Spleen (tissue), 11 donors: ENCODE measurements at regions not wholly inside any gene's neighbourhood (a gene's known extent, or its start where the extent isn't known, plus 50 kb on each side); places are given as distances from the start of the nearest gene placed in this dataset.
A peak's percentile ranks its signal among the peaks of the same experiment; 100 is the strongest.
"Not testable (repeated sequence)": the region's sequence is repeated elsewhere in the genome, so short reads cannot be mapped to it uniquely, and the experiment has no call there.

Experiments
- DNase-seq: peaks from one replicate; pipeline ENCODE4 v3.0.0-alpha.2; 2020
- H3K27ac ChIP-seq, 8 donors: fragments of 200-600 bp; sonication (generic) in 7 of 8; 1 replicate in 4 of 8; 2 replicates in 4 of 8; pipeline versions ENCODE4 v1.5.0 to v1.8.0; 2016 to 2021; ENCODE audit warnings: inconsistent platforms in 4 of 8, mild to moderate bottlenecking in 4 of 8, moderate library complexity in 1 of 8
- H3K27me3 ChIP-seq, 7 donors: fragments of 200-600 bp; sonication (generic) in 6 of 7; replicated peaks in 1 of 7; 1 replicate in 4 of 7; 2 replicates in 3 of 7; pipeline versions ENCODE4 v1.5.0 to v1.8.0; 2016 to 2021; ENCODE audit warnings: inconsistent platforms in 3 of 7, mild to moderate bottlenecking in 1 of 7
- H3K36me3 ChIP-seq, 6 donors: fragments of 200-600 bp; sonication (generic) in 5 of 6; 1 replicate in 4 of 6; 2 replicates in 2 of 6; pipeline versions ENCODE4 v1.5.0 to v1.8.0; 2016 to 2021; ENCODE audit warnings: inconsistent platforms in 2 of 6
- H3K4me1 ChIP-seq, 6 donors: fragments of 200-600 bp; sonication (generic) in 5 of 6; 1 replicate in 3 of 6; 2 replicates in 3 of 6; pipeline versions ENCODE4 v1.5.0 to v1.8.0; 2016 to 2021; ENCODE audit warnings: inconsistent platforms in 3 of 6
- H3K4me3 ChIP-seq, 8 donors: fragments of 200-600 bp; sonication (generic) in 7 of 8; 1 replicate in 4 of 8; 2 replicates in 4 of 8; pipeline versions ENCODE4 v1.5.0 to v1.8.0; 2016 to 2021; ENCODE audit warnings: inconsistent platforms in 4 of 8, mild to moderate bottlenecking in 4 of 8, moderate library complexity in 2 of 8
- H3K9me3 ChIP-seq, 8 donors: fragments of 200-600 bp; sonication (generic) in 7 of 8; 1 replicate in 4 of 8; 2 replicates in 4 of 8; pipeline versions ENCODE4 v1.5.0 to v1.8.0; 2016 to 2021; ENCODE audit warnings: inconsistent platforms in 4 of 8
- POLR2A ChIP-seq, 3 donors: fragments of 450-650 bp; IDR thresholded peaks; one replicate each; pipeline ENCODE4 v1.5.1; 2017; ENCODE audit warnings: antibody characterized with exemption in 3 of 3, mild to moderate bottlenecking in 1 of 3
- POLR2AphosphoS5 ChIP-seq, 3 donors: sonication (generic); formaldehyde crosslinking; IDR thresholded peaks; one replicate each; pipeline ENCODE4 v1.5.1; 2017; ENCODE audit warnings: antibody characterized with exemption in 3 of 3
- WGBS, 5 donors: extraction: QIAGEN DNeasy Blood & Tissue Kit in 3 of 5; methylation state at CpG; one replicate each; pipeline versions ENCODE4 v1.1.5 to v1.1.7; 2013 to 2018; 5-methylcytosine and 5-hydroxymethylcytosine counted together
- intact Hi-C: fragments of 100-400 bp; cut with DNase I; formaldehyde crosslinking; loops from one replicate; pipeline ENCODE4 v1.15.0; 2023; ENCODE audit warnings: low total_unique reads
- TF ChIP-seq, protein P1 (sequence below), 11 experiments: fragments of 200-600 bp in 7 of 11; fragments of 450-650 bp in 4 of 11; sonication (generic) in 4 of 11; IDR thresholded peaks in 8 of 11; conservative IDR thresholded peaks in 3 of 11; 1 replicate in 7 of 11; 2 replicates in 4 of 11; pipeline versions ENCODE4 v1.4.0 to v1.8.0; 2016 to 2021; ENCODE audit warnings: antibody characterized with exemption in 11 of 11, inconsistent platforms in 4 of 11, mild to moderate bottlenecking in 1 of 11
- donor health status: healthy with polysubstance abuse.
- donor health status: DM: no; HTN: no; CAD: no; lungs with moderate emphysema.
- donor health status: DM: no; HTN: no; CAD: no.
- donor health status: Bipolar disorder and iron deficiency.
- donor health status: healthy.
- donor health status: DM: no; HTN: no; CAD: no.
- donor health status: DM: yes; HTN: yes; CAD: no.

DNA sequence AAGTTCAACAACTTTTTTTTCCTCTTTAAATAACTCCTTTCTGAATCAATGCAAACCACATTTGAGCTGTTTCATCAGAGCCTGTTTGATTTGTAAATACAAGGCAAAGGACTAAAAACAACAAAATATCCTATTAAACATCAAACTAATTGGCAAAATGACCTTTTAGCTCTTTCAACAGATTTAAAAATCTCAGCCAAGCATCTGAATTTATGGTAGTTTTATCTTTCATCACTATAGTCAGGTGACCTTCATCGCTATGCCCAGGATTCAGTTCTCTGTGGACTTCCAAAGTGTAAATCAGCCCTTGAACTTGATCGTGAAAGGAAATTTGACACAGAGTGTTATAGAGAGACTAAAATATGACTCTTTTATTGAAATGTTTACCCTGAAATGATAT, 1554.5 kb upstream of the FLRT2 start:
- Histone ChIP-seq H3K27ac (peak overlapping the region in 7 of 8 donors; percentile 2 to 59 (median 16)), H3K9me3 (peaks cover 0 to 10% (median 0%) of the 10 kb centered on the region in 8 donors)
- WGBS, 5 donors, result 51 to 68% (median 63%) methylated on average over 2 of the region's 2 CpGs

GRCh38 chr14:83975841-83976770, 1553.8 kb upstream of the FLRT2 start:
- peak overlapping the region in 7 of 8 donors; percentile 2 to 59 (median 16) for H3K27ac ChIP-seq
- WGBS, 5 donors, result 48 to 66% (median 64%) methylated on average over 7 of the region's 7 CpGs
- no peak for DNase-seq
- no peak overlapping the region for H3K4me3 ChIP-seq
- no peaks in the 10 kb centered on the region for H3K36me3 ChIP-seq
- peaks cover 0 to 10% (median 2%) of the 10 kb centered on the region in 6 donors for H3K4me1 ChIP-seq
- no peaks in the 10 kb centered on the region for H3K27me3 ChIP-seq
- TF ChIP-seq, protein P1, sequence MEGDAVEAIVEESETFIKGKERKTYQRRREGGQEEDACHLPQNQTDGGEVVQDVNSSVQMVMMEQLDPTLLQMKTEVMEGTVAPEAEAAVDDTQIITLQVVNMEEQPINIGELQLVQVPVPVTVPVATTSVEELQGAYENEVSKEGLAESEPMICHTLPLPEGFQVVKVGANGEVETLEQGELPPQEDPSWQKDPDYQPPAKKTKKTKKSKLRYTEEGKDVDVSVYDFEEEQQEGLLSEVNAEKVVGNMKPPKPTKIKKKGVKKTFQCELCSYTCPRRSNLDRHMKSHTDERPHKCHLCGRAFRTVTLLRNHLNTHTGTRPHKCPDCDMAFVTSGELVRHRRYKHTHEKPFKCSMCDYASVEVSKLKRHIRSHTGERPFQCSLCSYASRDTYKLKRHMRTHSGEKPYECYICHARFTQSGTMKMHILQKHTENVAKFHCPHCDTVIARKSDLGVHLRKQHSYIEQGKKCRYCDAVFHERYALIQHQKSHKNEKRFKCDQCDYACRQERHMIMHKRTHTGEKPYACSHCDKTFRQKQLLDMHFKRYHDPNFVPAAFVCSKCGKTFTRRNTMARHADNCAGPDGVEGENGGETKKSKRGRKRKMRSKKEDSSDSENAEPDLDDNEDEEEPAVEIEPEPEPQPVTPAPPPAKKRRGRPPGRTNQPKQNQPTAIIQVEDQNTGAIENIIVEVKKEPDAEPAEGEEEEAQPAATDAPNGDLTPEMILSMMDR (IDR thresholded peaks at IDR 0.05 in 8 of 11, conservative IDR thresholded peaks at IDR 0.05 in 3 of 11), result no peak
- TF ChIP-seq POLR2A (IDR thresholded peaks at IDR 0.05) (no peak), POLR2AphosphoS5 (IDR thresholded peaks at IDR 0.05) (no peak)
- intact Hi-C loops, result no loop called here
- H3K9me3 ChIP-seq, result peaks cover 0 to 5% (median 0%) of the 10 kb centered on the region in 8 donors

More for the DNA sequence above, 1554.5 kb upstream of the FLRT2 start:
- Histone ChIP-seq H3K4me1 (peaks cover 0 to 10% (median 2%) of the 10 kb centered on the region in 6 donors), H3K4me3 (no peak overlapping the region), H3K27me3 (no peaks in the 10 kb centered on the region), H3K36me3 (no peaks in the 10 kb centered on the region)
- no peak for DNase-seq
- TF ChIP-seq POLR2A (IDR thresholded peaks at IDR 0.05) (no peak), POLR2AphosphoS5 (IDR thresholded peaks at IDR 0.05) (no peak)
- TF ChIP-seq, protein P1 (IDR thresholded peaks at IDR 0.05 in 8 of 11, conservative IDR thresholded peaks at IDR 0.05 in 3 of 11), result no peak
- intact Hi-C loops, result no loop called here

DNA sequence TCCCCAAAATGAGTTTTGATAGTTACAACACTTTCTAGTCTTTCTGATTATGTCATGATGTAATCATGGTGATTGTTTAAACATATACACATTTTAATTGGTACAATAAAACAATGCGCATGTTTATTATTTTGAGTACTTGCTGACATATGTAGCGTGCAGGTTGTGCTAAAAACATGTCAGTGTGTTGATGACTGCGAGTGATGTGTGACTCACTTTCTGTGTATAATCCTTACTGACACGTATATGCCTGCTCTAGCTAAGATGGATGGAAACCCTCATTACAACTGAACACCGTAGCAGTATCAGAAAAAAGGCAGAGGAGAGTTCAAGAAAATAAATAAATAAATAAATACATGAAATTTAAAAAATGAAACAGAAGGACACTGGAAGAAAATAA, 1552.4 kb upstream of the FLRT2 start:
- no peak for TF ChIP-seq POLR2AphosphoS5 (IDR thresholded peaks at IDR 0.05)
- TF ChIP-seq, protein P1 (IDR thresholded peaks at IDR 0.05 in 8 of 11, conservative IDR thresholded peaks at IDR 0.05 in 3 of 11), result no peak
- Histone ChIP-seq H3K36me3 (no peaks in the 10 kb centered on the region), H3K27me3 (no peaks in the 10 kb centered on the region), H3K27ac (no peak overlapping the region), H3K9me3 (peaks cover 0 to 7% (median 0%) of the 10 kb centered on the region in 8 donors), H3K4me3 (no peak overlapping the region), H3K4me1 (peaks cover 0 to 10% (median 2%) of the 10 kb centered on the region in 6 donors)
- no peak for DNase-seq
- WGBS, 5 donors, result 90 to 95% (median 93%) methylated on average over 5 of the region's 5 CpGs
- intact Hi-C loops, result no loop called here

DNA sequence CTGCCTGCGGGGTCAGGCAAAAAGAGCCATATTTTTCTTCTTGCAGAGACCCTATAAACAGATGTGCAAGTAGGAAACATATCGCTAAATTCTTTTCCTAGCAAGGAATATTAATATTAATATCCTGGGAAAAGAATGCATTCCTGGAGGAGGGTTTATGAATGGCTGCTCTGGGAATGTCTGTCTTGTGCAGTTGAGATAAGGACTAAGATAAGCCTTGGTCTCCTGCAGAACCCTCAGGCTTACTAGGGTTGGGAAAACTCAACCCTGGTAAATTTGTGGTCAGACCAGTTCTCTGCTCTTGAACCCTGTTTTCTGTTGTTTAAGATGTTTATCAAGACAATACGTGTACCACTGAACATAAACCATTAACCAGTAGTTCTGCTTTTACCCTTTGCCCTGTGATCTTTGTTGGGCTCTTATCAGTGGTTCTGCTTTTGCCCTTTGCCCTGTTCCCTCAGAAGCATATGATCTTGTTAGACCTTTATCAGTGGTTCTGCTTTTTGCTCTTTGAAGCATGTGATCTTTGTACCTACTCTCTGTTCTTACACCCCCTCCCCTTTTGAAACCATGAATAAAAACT, 1548.2 kb upstream of the FLRT2 start:
- 86 to 91% (median 87%) methylated on average over 3 of the region's 3 CpGs for WGBS, 5 donors
- H3K4me1 ChIP-seq, H3K36me3 ChIP-seq, H3K4me3 ChIP-seq, intact Hi-C loops, H3K27ac ChIP-seq, DNase-seq, H3K27me3 ChIP-seq: not testable (repeated sequence)
- peaks cover 0 to 16% (median 0%) of the 10 kb centered on the region in 8 donors for H3K9me3 ChIP-seq
